Liver (tissue), 8 donors: ENCODE measurements at regions not wholly inside any gene's neighbourhood (a gene's known extent, or its start where the extent isn't known, plus 50 kb on each side); places are given as distances from the start of the nearest gene placed in this dataset.

Experiments used
- DNase-seq: peaks from one replicate; pipeline ENCODE4 v3.0.0-alpha.2; 2017; ENCODE audit warnings: low spot score
- H3K27ac ChIP-seq, 2 donors: one replicate each; pipeline ENCODE4 v1.7.0; 2013; ENCODE audit warnings: inconsistent platforms in 2 of 2, low read length in 2 of 2, control low read depth in 1 of 2, low read depth in 1 of 2, mild to moderate bottlenecking in 1 of 2
- H3K27me3 ChIP-seq, 4 donors: one replicate each; pipeline versions ENCODE4 v1.6.1 to v1.7.0; 2013; ENCODE audit warnings: low read length in 3 of 4, inconsistent platforms in 1 of 4, mild to moderate bottlenecking in 1 of 4, moderate library complexity in 1 of 4; ENCODE audit not compliant: control insufficient read depth in 4 of 4, insufficient read depth in 4 of 4
- H3K36me3 ChIP-seq, 4 donors: one replicate each; pipeline versions ENCODE4 v1.6.1 to v1.7.0; 2013; ENCODE audit warnings: low read length in 3 of 4, mild to moderate bottlenecking in 3 of 4, low read depth in 1 of 4, moderate library complexity in 1 of 4; ENCODE audit not compliant: control insufficient read depth in 4 of 4, insufficient read depth in 3 of 4
- H3K4me1 ChIP-seq, 4 donors: one replicate each; pipeline versions ENCODE4 v1.6.1 to v1.7.0; 2013; ENCODE audit warnings: low read length in 3 of 4, mild to moderate bottlenecking in 3 of 4, moderate library complexity in 1 of 4; ENCODE audit not compliant: control insufficient read depth in 4 of 4, insufficient read depth in 4 of 4
- H3K4me3 ChIP-seq, 3 donors: one replicate each; pipeline versions ENCODE4 v1.6.1 to v1.7.0; 2013; ENCODE audit warnings: low read length in 3 of 3, control low read depth in 1 of 3, low read depth in 1 of 3, mild to moderate bottlenecking in 1 of 3
- H3K9ac ChIP-seq, 2 donors: one replicate each; pipeline ENCODE4 v1.7.0; 2013; ENCODE audit warnings: low read length in 2 of 2, mild to moderate bottlenecking in 2 of 2, moderate library complexity in 2 of 2, control low read depth in 1 of 2, low read depth in 1 of 2
- H3K9me3 ChIP-seq, 4 donors: one replicate each; pipeline versions ENCODE4 v1.6.1 to v1.7.0; 2013; ENCODE audit warnings: low read length in 3 of 4; ENCODE audit not compliant: control insufficient read depth in 4 of 4
- CTCF ChIP-seq: fragments of 150-350 bp; IDR thresholded peaks from 2 replicates; pipeline ENCODE4 v1.5.1; 2017; ENCODE audit warnings: improper control_type of control experiment, low read depth, low read length; ENCODE audit not compliant: missing input control
- EGR1 ChIP-seq, 2 donors: IDR thresholded peaks; 2 replicates each; pipeline ENCODE4 v1.6.1; 2016 to 2018; ENCODE audit warnings: antibody characterized with exemption in 2 of 2, low read depth in 2 of 2
- FOXA1 ChIP-seq: IDR thresholded peaks from 2 replicates; pipeline ENCODE4 v1.6.1; 2016; ENCODE audit warnings: antibody characterized with exemption
- GABPA ChIP-seq, 2 donors: IDR thresholded peaks in 1 of 2; conservative IDR thresholded peaks in 1 of 2; 2 replicates each; pipeline ENCODE4 v1.6.1; 2016; ENCODE audit warnings: antibody characterized with exemption in 2 of 2, mild to moderate bottlenecking in 1 of 2, moderate library complexity in 1 of 2
- HNF4A ChIP-seq, 2 donors: conservative IDR thresholded peaks; 2 replicates each; pipeline ENCODE4 v1.6.1; 2016; ENCODE audit warnings: antibody characterized with exemption in 2 of 2, mild to moderate bottlenecking in 2 of 2
- HNF4G ChIP-seq: IDR thresholded peaks from 2 replicates; pipeline ENCODE4 v1.6.1; 2016; ENCODE audit warnings: antibody characterized with exemption
- JUND ChIP-seq, 2 donors: IDR thresholded peaks; 2 replicates each; pipeline ENCODE4 v1.6.1; 2016; ENCODE audit warnings: antibody characterized with exemption in 2 of 2
- NR2F2 ChIP-seq: IDR thresholded peaks from 2 replicates; pipeline ENCODE4 v1.6.1; 2016; ENCODE audit warnings: antibody characterized with exemption
- RAD21 ChIP-seq, 2 donors: IDR thresholded peaks; 2 replicates each; pipeline ENCODE4 v1.6.1; 2016; ENCODE audit warnings: antibody characterized with exemption in 2 of 2, mild to moderate bottlenecking in 2 of 2
- RXRA ChIP-seq, 2 donors: IDR thresholded peaks; 2 replicates each; pipeline ENCODE4 v1.6.1; 2017 to 2018; ENCODE audit warnings: antibody characterized with exemption in 2 of 2, mild to moderate bottlenecking in 1 of 2
- TAF1 ChIP-seq: conservative IDR thresholded peaks from 2 replicates; pipeline ENCODE4 v1.6.1; 2016; ENCODE audit warnings: antibody characterized with exemption, mild to moderate bottlenecking
- YY1 ChIP-seq: IDR thresholded peaks from 2 replicates; pipeline ENCODE4 v1.6.1; 2016; ENCODE audit warnings: antibody characterized with exemption, mild to moderate bottlenecking
- ZBTB33 ChIP-seq: IDR thresholded peaks from 2 replicates; pipeline ENCODE4 v1.6.1; 2016; ENCODE audit warnings: antibody characterized with exemption
- WGBS: extraction: QIAGEN DNeasy Blood & Tissue Kit; methylation state at CpG from one replicate; pipeline ENCODE4 v1.1.7; 2013; 5-methylcytosine and 5-hydroxymethylcytosine counted together
- TF ChIP-seq, protein P1 (sequence below): IDR thresholded peaks from 2 replicates; pipeline ENCODE4 v1.6.1; 2016; ENCODE audit warnings: antibody characterized with exemption, mild to moderate bottlenecking
- donor health status: healthy.
- donor health status: healthy.
- donor health status: healthy.
- donor health status: healthy.
- donor health status: healthy.

GRCh38 chr10:24120646-24121045, 88.3 kb upstream of the KIAA1217 start:
- TF ChIP-seq FOXA1 = no peak
- no peak overlapping the region for H3K27ac ChIP-seq
- H3K9me3 ChIP-seq = no peaks in the 10 kb centered on the region
- H3K27me3 ChIP-seq = no peaks in the 10 kb centered on the region
- H3K9ac ChIP-seq = no peak overlapping the region
- no peak for DNase-seq
- 65% methylated on average over 1 of the region's 1 CpG for WGBS
- no peaks in the 10 kb centered on the region for H3K36me3 ChIP-seq
- no peak overlapping the region for H3K4me3 ChIP-seq
- H3K4me1 ChIP-seq = no peaks in the 10 kb centered on the region

- no peaks in the 10 kb centered on the region for H3K27me3 ChIP-seq
- H3K9ac ChIP-seq = no peak overlapping the region
- H3K36me3 ChIP-seq = no peaks in the 10 kb centered on the region
- no peak for DNase-seq
- no peak overlapping the region for H3K4me3 ChIP-seq
- no peak for TF ChIP-seq GABPA (IDR thresholded peaks at IDR 0.05 in 1 of 2, conservative IDR thresholded peaks at IDR 0.05 in 1 of 2)
- TF ChIP-seq TAF1 = no peak
- TF ChIP-seq HNF4G = no peak
- no peak for TF ChIP-seq CTCF
- no peak for TF ChIP-seq JUND (IDR thresholded peaks at IDR 0.05)
- no peak for TF ChIP-seq YY1
- TF ChIP-seq NR2F2 = no peak
- no peaks in the 10 kb centered on the region for H3K9me3 ChIP-seq
- H3K27ac ChIP-seq = no peak overlapping the region
- 67% methylated on average over 2 of the region's 2 CpGs for WGBS
- H3K4me1 ChIP-seq = peaks cover 0 to 2% (median 0%) of the 10 kb centered on the region in 4 donors
These were observed 81.4 kb upstream of the KIAA1217 start for GRCh38 chr10:24127516-24127915.

GRCh38 chr10:24128066-24128730, 80.7 kb upstream of the KIAA1217 start:
- peak overlapping the region; percentile 20 to 25 for H3K27ac ChIP-seq
- H3K9ac ChIP-seq = no peak overlapping the region
- H3K4me3 ChIP-seq = no peak overlapping the region
- peak; percentile 70 for TF ChIP-seq NR2F2
- no peak for TF ChIP-seq ZBTB33
- peaks cover 0 to 2% (median 0%) of the 10 kb centered on the region in 4 donors for H3K4me1 ChIP-seq
- H3K9me3 ChIP-seq = no peaks in the 10 kb centered on the region
- WGBS = 41% methylated on average over 9 of the region's 9 CpGs
- H3K27me3 ChIP-seq = no peaks in the 10 kb centered on the region
- no peaks in the 10 kb centered on the region for H3K36me3 ChIP-seq
- DNase-seq = no peak

DNA sequence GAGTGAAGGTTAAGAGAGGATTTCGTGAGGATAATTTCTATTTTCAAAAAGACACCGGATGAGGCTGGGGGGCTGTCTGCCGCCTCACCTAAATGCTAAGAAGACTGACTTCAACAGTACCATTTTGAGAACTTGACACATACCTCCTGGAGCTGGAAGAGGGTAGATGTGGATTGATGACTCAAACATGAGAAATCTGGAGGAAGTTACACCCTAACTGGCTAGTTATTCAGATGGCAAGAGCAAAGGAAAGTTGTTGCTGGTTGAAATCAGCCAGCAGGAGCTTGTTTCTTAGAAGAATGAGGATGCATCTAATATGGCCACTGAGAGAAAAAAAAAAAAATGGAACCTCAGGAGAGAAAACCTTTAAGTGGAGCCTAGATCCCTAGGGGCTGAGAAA, 76.2 kb upstream of the KIAA1217 start:
- WGBS = 78% methylated on average over 3 of the region's 3 CpGs
- TF ChIP-seq EGR1 (IDR thresholded peaks at IDR 0.05; ENCODE audit: low read depth in 2 of 2) = no peak
- TF ChIP-seq, protein P1, sequence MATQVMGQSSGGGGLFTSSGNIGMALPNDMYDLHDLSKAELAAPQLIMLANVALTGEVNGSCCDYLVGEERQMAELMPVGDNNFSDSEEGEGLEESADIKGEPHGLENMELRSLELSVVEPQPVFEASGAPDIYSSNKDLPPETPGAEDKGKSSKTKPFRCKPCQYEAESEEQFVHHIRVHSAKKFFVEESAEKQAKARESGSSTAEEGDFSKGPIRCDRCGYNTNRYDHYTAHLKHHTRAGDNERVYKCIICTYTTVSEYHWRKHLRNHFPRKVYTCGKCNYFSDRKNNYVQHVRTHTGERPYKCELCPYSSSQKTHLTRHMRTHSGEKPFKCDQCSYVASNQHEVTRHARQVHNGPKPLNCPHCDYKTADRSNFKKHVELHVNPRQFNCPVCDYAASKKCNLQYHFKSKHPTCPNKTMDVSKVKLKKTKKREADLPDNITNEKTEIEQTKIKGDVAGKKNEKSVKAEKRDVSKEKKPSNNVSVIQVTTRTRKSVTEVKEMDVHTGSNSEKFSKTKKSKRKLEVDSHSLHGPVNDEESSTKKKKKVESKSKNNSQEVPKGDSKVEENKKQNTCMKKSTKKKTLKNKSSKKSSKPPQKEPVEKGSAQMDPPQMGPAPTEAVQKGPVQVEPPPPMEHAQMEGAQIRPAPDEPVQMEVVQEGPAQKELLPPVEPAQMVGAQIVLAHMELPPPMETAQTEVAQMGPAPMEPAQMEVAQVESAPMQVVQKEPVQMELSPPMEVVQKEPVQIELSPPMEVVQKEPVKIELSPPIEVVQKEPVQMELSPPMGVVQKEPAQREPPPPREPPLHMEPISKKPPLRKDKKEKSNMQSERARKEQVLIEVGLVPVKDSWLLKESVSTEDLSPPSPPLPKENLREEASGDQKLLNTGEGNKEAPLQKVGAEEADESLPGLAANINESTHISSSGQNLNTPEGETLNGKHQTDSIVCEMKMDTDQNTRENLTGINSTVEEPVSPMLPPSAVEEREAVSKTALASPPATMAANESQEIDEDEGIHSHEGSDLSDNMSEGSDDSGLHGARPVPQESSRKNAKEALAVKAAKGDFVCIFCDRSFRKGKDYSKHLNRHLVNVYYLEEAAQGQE = no peak
- TF ChIP-seq HNF4A (conservative IDR thresholded peaks at IDR 0.05) = no peak
- no peak for TF ChIP-seq RAD21 (IDR thresholded peaks at IDR 0.05)
- TF ChIP-seq HNF4G = no peak
- no peak for TF ChIP-seq CTCF
- TF ChIP-seq RXRA (IDR thresholded peaks at IDR 0.05) = no peak
- TF ChIP-seq JUND (IDR thresholded peaks at IDR 0.05) = no peak

More for the DNA sequence above, 76.2 kb upstream of the KIAA1217 start:
- Histone ChIP-seq H3K4me1 (peaks cover 0 to 2% (median 0%) of the 10 kb centered on the region in 4 donors), H3K27ac (no peak overlapping the region), H3K36me3 (no peaks in the 10 kb centered on the region), H3K4me3 (no peak overlapping the region), H3K9me3 (no peaks in the 10 kb centered on the region), H3K9ac (no peak overlapping the region), H3K27me3 (no peaks in the 10 kb centered on the region)
- DNase-seq = no peak
